GM12878 (cell line): ENCODE measurements at regions not wholly inside any gene's neighbourhood (a gene's known extent, or its start where the extent isn't known, plus 50 kb on each side); places are given as distances from the start of the nearest gene placed in this dataset.

ENCODE experiments used
- ATAC-seq: fragments of 200-7000 bp; cut with Tn5 transposase; 3 replicates; pipeline ENCODE4 v1.9.1; 2020; ENCODE audit warnings: mild to moderate bottlenecking, moderate library complexity
- BruUV-seq: library from RNA; stranded (reverse); fragments of 400-500 nt; replicated peaks from 2 replicates; lab custom pipeline; 2021; lab: Mats Ljungman, UMichigan
- CTCF ChIA-PET: fragments of 300-600 bp; sonication (Branson Sonifier 250); formaldehyde crosslinking; extraction: SDS; loops from one replicate; lab custom pipeline; 2021; ENCODE audit warnings: inconsistent platforms; lab: Yijun Ruan, JAX
- POLR2A ChIA-PET: fragments of 350-600 bp; formaldehyde crosslinking; extraction: SDS; loops from one replicate; lab custom pipeline; 2021; ENCODE audit warnings: inconsistent platforms; lab: Charles Lee
- RAD21 ChIA-PET: fragments of 300-600 bp; sonication (Branson Sonifier 250); formaldehyde crosslinking; loops from one replicate; lab custom pipeline; 2023; ENCODE audit warnings: antibody characterized with exemption; ENCODE audit not compliant: unreplicated experiment; lab: Charles Lee
- SMC1A ChIA-PET: fragments of 300-600 bp; sonication (Branson Sonifier 250); formaldehyde crosslinking; loops from one replicate; lab custom pipeline; 2023; ENCODE audit not compliant: unreplicated experiment, uncharacterized antibody; lab: Charles Lee
- DNase-seq: peaks from one replicate; pipeline ENCODE4 v3.0.0-alpha.2; 2011; ENCODE audit warnings: low read depth, low spot score
- FAIRE-seq: peaks from 3 replicates; lab custom pipeline; 2011; peaks lifted over from hg19 to GRCh38; lab: Jason Lieb, UNC
- H2AFZ ChIP-seq: 2 replicates; pipeline ENCODE4 v1.6.0; 2011; ENCODE audit warnings: low read depth, low read length, control low read depth; ENCODE audit not compliant: control insufficient read depth
- H3K27ac ChIP-seq: 2 replicates; pipeline ENCODE4 v1.5.1; 2011; ENCODE audit warnings: control low read depth; ENCODE audit not compliant: control insufficient read depth, insufficient read depth
- H3K27me3 ChIP-seq, 2 experiments: replicated peaks in 1 of 2; 2 replicates each; pipeline versions ENCODE4 v1.6.0 to v1.6.1; 2011; ENCODE audit warnings: low read length in 1 of 2; ENCODE audit not compliant: control insufficient read depth in 2 of 2, insufficient read depth in 2 of 2
- H3K36me3 ChIP-seq, 2 experiments: 2 replicates each; pipeline ENCODE4 v1.5.1; 2011; ENCODE audit warnings: low read length in 1 of 2; ENCODE audit not compliant: control insufficient read depth in 2 of 2, insufficient read depth in 2 of 2
- H3K4me1 ChIP-seq: 2 replicates; pipeline ENCODE4 v1.6.1; 2011; ENCODE audit warnings: mild to moderate bottlenecking, low read length, moderate library complexity, mixed read lengths; ENCODE audit not compliant: control insufficient read depth, insufficient read depth
- H3K4me2 ChIP-seq: 2 replicates; pipeline ENCODE4 v1.6.0; 2011; ENCODE audit warnings: control low read depth; ENCODE audit not compliant: control insufficient read depth, insufficient read depth
- H3K4me3 ChIP-seq: fragments of 200-600 bp; sonication (generic); 2 replicates; pipeline ENCODE4 v1.5.1; 2016
- H3K79me2 ChIP-seq: 2 replicates; pipeline ENCODE4 v1.6.0; 2011; ENCODE audit warnings: low read length; ENCODE audit not compliant: control insufficient read depth, insufficient read depth
- H3K9ac ChIP-seq: 2 replicates; pipeline ENCODE4 v1.8.0; 2011; ENCODE audit warnings: low read length, control low read depth, mixed read lengths; ENCODE audit not compliant: control insufficient read depth, insufficient read depth
- H3K9me3 ChIP-seq: replicated peaks from 3 replicates; pipeline ENCODE4 v1.5.1; 2011; ENCODE audit warnings: mild to moderate bottlenecking, low read length; ENCODE audit not compliant: control insufficient read depth, insufficient read depth
- H4K20me1 ChIP-seq: 2 replicates; pipeline ENCODE4 v1.6.0; 2011; ENCODE audit not compliant: control insufficient read depth, insufficient read depth
- ASH2L ChIP-seq: fragments of 300-600, 200-600 bp; sonication (generic); IDR thresholded peaks from 2 replicates; pipeline ENCODE4 v1.6.1; 2017; ENCODE audit warnings: low read depth, mild to moderate bottlenecking, borderline replicate concordance
- CEBPZ ChIP-seq: fragments of 150-350 bp; IDR thresholded peaks from 2 replicates; pipeline ENCODE4 v1.6.1; 2016; ENCODE audit warnings: low read depth, low read length
- FOXM1 ChIP-seq: IDR thresholded peaks from 2 replicates; pipeline ENCODE4 v1.6.1; 2012; ENCODE audit warnings: low read depth, mild to moderate bottlenecking, inconsistent platforms, low read length, moderate library complexity
- HSF1 ChIP-seq: fragments of 150-350 bp; IDR thresholded peaks from 2 replicates; pipeline ENCODE4 v1.6.1; 2014; ENCODE audit warnings: mild to moderate bottlenecking, low read depth, low read length
- LARP7 ChIP-seq: fragments of 450-650 bp; IDR thresholded peaks from 2 replicates; pipeline ENCODE4 v1.6.1; 2017; ENCODE audit warnings: mild to moderate bottlenecking
- PAX5 ChIP-seq: IDR thresholded peaks from 2 replicates; pipeline ENCODE4 v1.6.1; 2011; ENCODE audit warnings: low read depth, low read length, borderline replicate concordance
- RAD51 ChIP-seq: fragments of 450-650 bp; IDR thresholded peaks from 2 replicates; pipeline ENCODE4 v1.6.1; 2016; ENCODE audit warnings: moderate library complexity, mild to moderate bottlenecking, inconsistent platforms
- TCF3 ChIP-seq: IDR thresholded peaks from 2 replicates; pipeline ENCODE4 v1.6.1; 2012; ENCODE audit warnings: low read depth, mild to moderate bottlenecking, low read length, borderline replicate concordance; ENCODE audit not compliant: insufficient read depth
- WGBS: methylation state at CpG from one replicate; pipeline ENCODE4 v1.1.6; 2016; ENCODE audit warnings: low lambda C conversion rate; ENCODE audit not compliant: insufficient replicate concordance, insufficient coverage; ENCODE audit errors: missing lambda C conversion rate; 5-methylcytosine and 5-hydroxymethylcytosine counted together
- in situ Hi-C: fragments of 300-500 bp; cut with MboI; formaldehyde crosslinking; loops from 9 replicates; pipeline ENCODE4 v1.14.3; 2018; ENCODE audit warnings: mixed read lengths
- intact Hi-C: fragments of 100-400 bp; cut with micrococcal nuclease; formaldehyde crosslinking; loops from one replicate; pipeline ENCODE4 v1.14.2; 2022; ENCODE audit not compliant: unreplicated experiment

GRCh38 chr1:187641463-187641862 is 812.7 kb downstream of the PLA2G4A start:
- ATAC-seq (no peak; the same call in 2 of the 3 replicates), DNase-seq (no peak), FAIRE-seq (no peak)
- WGBS, result 46% methylated on average over 7 of the region's 7 CpGs
- no peaks in the 10 kb centered on the region for H3K79me2 ChIP-seq
- no peak for TF ChIP-seq CEBPZ
- no peak for TF ChIP-seq HSF1
- TF ChIP-seq ASH2L, result no peak
- TF ChIP-seq TCF3, result no peak
- no peak for TF ChIP-seq PAX5
- TF ChIP-seq RAD51, result no peak
- TF ChIP-seq FOXM1, result no peak
- TF ChIP-seq LARP7, result no peak
- H3K9me3 ChIP-seq, result no peaks in the 10 kb centered on the region; the same call in 2 of the 3 replicates
- RAD21 ChIA-PET, result no interaction called here
- no peaks in the 10 kb centered on the region for H4K20me1 ChIP-seq
- no peaks in the 10 kb centered on the region for H3K4me1 ChIP-seq
- H3K4me3 ChIP-seq, result no peak overlapping the region
- H3K27ac ChIP-seq, result no peak overlapping the region
- SMC1A ChIA-PET, result no interaction called here
- no peaks in the 10 kb centered on the region for H3K36me3 ChIP-seq
- intact Hi-C loops, result no loop called here
- H3K27me3 ChIP-seq, result no peaks in the 10 kb centered on the region
- no peak overlapping the region for H3K4me2 ChIP-seq
- no TSS peak for BruUV-seq
- no peak overlapping the region for H3K9ac ChIP-seq
- POLR2A ChIA-PET, result no interaction called here
- in situ Hi-C loops, result no loop called here
- no peak overlapping the region for H2AFZ ChIP-seq
- CTCF ChIA-PET, result interaction anchor here (1.0 kb wide), 1 partner anchor 13 kb away, joined by 4 read pairs; no protein-coding TSS in a partner anchor
